GM13976 (cell line): ENCODE measurements at regions not wholly inside any gene's neighbourhood (a gene's known extent, or its start where the extent isn't known, plus 50 kb on each side); places are given as distances from the start of the nearest gene placed in this dataset.

Experiments used
- DNase-seq: peaks from one replicate; pipeline ENCODE4 v3.0.0; 2012; ENCODE audit warnings: low spot score
- CTCF ChIP-seq: IDR thresholded peaks from 2 replicates; pipeline ENCODE4 v1.5.1; 2012; ENCODE audit warnings: borderline replicate concordance, mild to moderate bottlenecking; ENCODE audit not compliant: insufficient read depth; ENCODE audit errors: extremely low read depth, missing control alignments, control extremely low read depth
- in situ Hi-C: fragments of 300-500 bp; cut with MboI; formaldehyde crosslinking; loops from one replicate; pipeline ENCODE4 v1.12.0; 2022; ENCODE audit warnings: low sequenced_read_pairs, mixed read lengths, inconsistent platforms; ENCODE audit not compliant: unreplicated experiment

- in situ Hi-C loops, result no loop called here
- DNase-seq, result no peak
- TF ChIP-seq CTCF, result no peak
These were observed 518.2 kb upstream of the ID4 start for GRCh38 chr6:19319005-19319404.

DNA sequence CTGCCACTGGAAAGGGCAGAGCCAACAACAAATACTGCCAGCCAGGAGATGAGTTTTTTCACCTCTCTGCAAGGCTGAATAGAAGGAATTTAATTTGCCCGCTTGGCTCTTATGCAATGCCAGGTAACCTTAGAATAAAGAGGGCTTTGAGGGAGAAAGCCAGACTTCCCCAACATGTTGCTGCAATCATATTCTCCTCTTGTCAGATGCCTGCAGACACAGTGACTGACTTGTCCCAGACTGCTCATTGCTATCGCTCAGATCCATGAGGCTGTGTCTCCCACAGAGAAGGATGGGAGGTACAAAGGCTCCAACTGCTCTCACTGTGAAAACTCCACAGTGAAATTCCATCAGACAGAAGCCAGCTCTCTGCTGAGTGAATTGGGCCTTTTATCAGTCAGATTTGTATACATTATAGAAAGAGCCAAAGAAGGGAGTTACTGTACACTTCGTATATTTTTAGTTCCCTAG lies 517.0 kb upstream of the ID4 start:
- no peak for TF ChIP-seq CTCF
- in situ Hi-C loops, result no loop called here
- DNase-seq, result no peak

DNA sequence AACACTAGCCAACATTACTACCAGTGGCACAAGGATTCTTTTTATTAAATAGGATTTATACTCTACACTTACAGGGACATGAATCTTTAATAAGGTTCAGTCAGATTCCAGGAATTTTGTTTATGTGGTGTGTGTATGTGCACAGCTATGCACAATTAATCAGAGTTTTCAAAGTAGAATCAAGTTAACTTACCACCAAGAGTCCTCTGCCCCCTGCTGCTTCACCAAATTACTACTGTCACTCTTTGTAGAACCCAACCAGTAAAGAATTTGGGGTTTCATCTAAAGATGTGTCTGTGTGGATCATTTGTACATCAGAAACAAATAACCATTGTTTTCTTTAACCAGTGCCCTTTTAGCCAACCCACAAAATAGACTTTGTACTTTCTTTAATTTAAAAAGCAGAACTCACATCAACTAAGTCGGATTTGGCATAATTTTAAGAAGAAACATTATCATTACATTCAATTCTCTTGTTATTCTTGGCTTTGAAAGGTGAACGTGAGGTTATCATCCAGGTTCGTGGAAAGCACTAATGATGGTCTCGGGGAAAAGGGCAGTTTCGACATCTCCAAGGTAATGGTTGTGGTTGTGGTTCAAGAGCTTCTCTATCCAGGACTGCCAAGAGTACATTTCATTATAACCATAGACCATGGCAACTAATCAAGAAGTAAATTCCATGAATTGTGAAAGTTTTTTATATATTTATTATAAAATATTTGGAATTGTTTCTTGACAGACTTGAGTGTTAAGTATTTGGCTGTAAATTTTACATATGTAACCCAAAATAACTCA lies 514.3 kb upstream of the ID4 start:
- no peak for TF ChIP-seq CTCF
- in situ Hi-C loops, result no loop called here
- DNase-seq, result no peak

- no peak for DNase-seq
- in situ Hi-C loops, result no loop called here
- no peak for TF ChIP-seq CTCF
These were observed 512.8 kb upstream of the ID4 start for GRCh38 chr6:19324376-19324775.

DNA sequence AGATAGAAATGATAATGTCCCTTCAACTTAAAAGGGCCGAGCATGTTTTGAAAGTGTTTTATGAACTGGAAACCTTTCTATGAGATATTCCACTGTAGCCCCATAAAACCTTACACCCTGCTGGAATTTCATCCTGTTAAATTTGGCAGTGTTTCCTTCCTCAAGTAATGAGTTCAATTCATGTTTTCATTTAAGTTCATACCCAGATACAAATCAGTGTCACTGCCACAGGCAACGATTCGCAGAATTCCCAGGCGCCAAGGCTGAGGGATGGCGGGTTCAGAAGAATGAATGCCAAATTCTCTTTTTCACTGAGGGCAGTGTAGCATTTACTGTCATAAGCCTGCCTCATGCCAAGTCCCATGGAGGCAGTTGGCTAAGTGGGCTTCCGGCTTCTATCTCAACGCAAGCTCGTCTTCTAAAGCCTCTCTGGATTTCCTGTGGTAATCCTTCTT lies 511.8 kb upstream of the ID4 start:
- no peak for DNase-seq
- in situ Hi-C loops, result no loop called here
- TF ChIP-seq CTCF, result no peak

DNA sequence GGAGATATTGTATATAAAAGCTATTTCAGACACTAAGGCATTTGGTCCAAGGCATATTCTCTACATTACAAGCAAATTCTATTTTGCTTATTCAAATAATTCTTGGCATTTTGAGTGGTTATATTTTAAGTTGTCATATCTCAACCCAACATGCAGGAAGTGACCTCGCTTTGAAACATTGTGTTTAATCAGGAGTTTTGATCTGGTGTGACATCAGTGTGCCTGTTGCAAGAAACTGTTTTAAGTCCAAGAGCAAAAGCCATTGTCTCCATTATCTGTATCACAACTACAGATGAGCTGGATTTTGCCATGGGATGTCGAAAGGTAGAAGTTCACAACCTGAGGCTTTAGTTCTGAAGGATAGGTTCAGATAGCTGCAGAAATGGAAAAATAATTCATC lies 509.9 kb upstream of the ID4 start:
- DNase-seq, result no peak
- TF ChIP-seq CTCF, result no peak
- in situ Hi-C loops, result no loop called here
